DND-41 (cell line): ENCODE measurements at regions not wholly inside any gene's neighbourhood (a gene's known extent, or its start where the extent isn't known, plus 50 kb on each side); places are given as distances from the start of the nearest gene placed in this dataset.

Source experiments
- ATAC-seq: fragments of 200-7000 bp; cut with Tn5 transposase; 3 replicates; pipeline ENCODE4 v1.9.1; 2021; ENCODE audit warnings: low read depth; ENCODE audit not compliant: insufficient read depth
- DNase-seq: peaks from one replicate; pipeline ENCODE4 v3.0.0-alpha.2; 2020
- H2AFZ ChIP-seq: 2 replicates; pipeline ENCODE4 v1.6.0; 2012; ENCODE audit warnings: low read depth, low read length
- H3K27ac ChIP-seq: 2 replicates; pipeline ENCODE4 v1.5.1; 2012; ENCODE audit warnings: low read length, inconsistent platforms
- H3K27me3 ChIP-seq: fragments of 200-600 bp; sonication (generic); 2 replicates; pipeline ENCODE4 v1.6.0; 2012; ENCODE audit warnings: low read length, mild to moderate bottlenecking, inconsistent platforms; ENCODE audit not compliant: insufficient read depth, poor library complexity
- H3K36me3 ChIP-seq: 2 replicates; pipeline ENCODE4 v1.5.1; 2012; ENCODE audit warnings: low read length, inconsistent platforms; ENCODE audit not compliant: insufficient read depth
- H3K4me1 ChIP-seq: 2 replicates; pipeline ENCODE4 v1.5.1; 2012; ENCODE audit warnings: mild to moderate bottlenecking, low read length; ENCODE audit not compliant: insufficient read depth
- H3K4me2 ChIP-seq: 2 replicates; pipeline ENCODE4 v1.6.0; 2012; ENCODE audit warnings: mild to moderate bottlenecking, moderate library complexity, low read length, inconsistent platforms; ENCODE audit not compliant: insufficient read depth
- H3K4me3 ChIP-seq, 2 experiments: fragments of 200-600 bp in 1 of 2; shearing (Covaris generic) in 1 of 2; 2 replicates each; pipeline ENCODE4 v1.5.1; 2012 to 2016; ENCODE audit warnings: inconsistent platforms in 2 of 2, low read length in 2 of 2, mild to moderate bottlenecking in 2 of 2, low read depth in 1 of 2, moderate library complexity in 1 of 2
- H3K79me2 ChIP-seq: 2 replicates; pipeline ENCODE4 v1.6.0; 2012; ENCODE audit warnings: low read length, inconsistent platforms; ENCODE audit not compliant: insufficient read depth
- H3K9ac ChIP-seq: 2 replicates; pipeline ENCODE4 v1.6.0; 2012; ENCODE audit warnings: low read depth, mild to moderate bottlenecking, inconsistent platforms, low read length, moderate library complexity
- H3K9me3 ChIP-seq: 2 replicates; pipeline ENCODE4 v1.5.1; 2012; ENCODE audit warnings: low read length, moderate library complexity, mild to moderate bottlenecking, inconsistent platforms; ENCODE audit not compliant: insufficient read depth, severe bottlenecking
- H4K20me1 ChIP-seq: 2 replicates; pipeline ENCODE4 v1.6.0; 2012; ENCODE audit warnings: low read length; ENCODE audit not compliant: insufficient read depth
- CTCF ChIP-seq: IDR thresholded peaks from 2 replicates; pipeline ENCODE4 v1.5.1; 2012; ENCODE audit warnings: borderline replicate concordance, low read length, moderate library complexity, mild to moderate bottlenecking; ENCODE audit not compliant: poor library complexity, severe bottlenecking; ENCODE audit errors: extremely low read depth
- EZH2 ChIP-seq: IDR thresholded peaks from 3 replicates; pipeline ENCODE4 v1.6.1; 2012; ENCODE audit warnings: borderline replicate concordance, low read depth, mild to moderate bottlenecking, moderate library complexity, low read length, inconsistent platforms; ENCODE audit not compliant: severe bottlenecking

- H3K79me2 ChIP-seq, result no peaks in the 10 kb centered on the region
- no peak overlapping the region for H3K4me3 ChIP-seq
- no peak for TF ChIP-seq CTCF
- TF ChIP-seq EZH2, result no peak
- peaks cover 2% of the 10 kb centered on the region for H3K27me3 ChIP-seq
- no peaks in the 10 kb centered on the region for H3K4me1 ChIP-seq
- H2AFZ ChIP-seq, result no peak overlapping the region
- H3K36me3 ChIP-seq, result no peaks in the 10 kb centered on the region
- ATAC-seq (no peak), DNase-seq (no peak)
- no peak overlapping the region for H3K9ac ChIP-seq
- H3K9me3 ChIP-seq, result no peaks in the 10 kb centered on the region
- H3K4me2 ChIP-seq, result no peak overlapping the region
- no peak overlapping the region for H3K27ac ChIP-seq
- no peaks in the 10 kb centered on the region for H4K20me1 ChIP-seq
Measured at GRCh38 chr5:174288439-174288838, 242.9 kb downstream of the NSG2 start.

GRCh38 chr5:174291162-174291561 lies 245.7 kb downstream of the NSG2 start:
- no peak for DNase-seq
- Histone ChIP-seq H3K36me3 (no peaks in the 10 kb centered on the region), H3K9ac (no peak overlapping the region), H4K20me1 (no peaks in the 10 kb centered on the region), H2AFZ (no peak overlapping the region), H3K4me3 (no peak overlapping the region), H3K9me3 (no peaks in the 10 kb centered on the region), H3K27me3 (peaks cover 2% of the 10 kb centered on the region), H3K4me1 (no peaks in the 10 kb centered on the region), H3K27ac (no peak overlapping the region), H3K79me2 (no peaks in the 10 kb centered on the region), H3K4me2 (no peak overlapping the region)
- no peak for TF ChIP-seq EZH2
- TF ChIP-seq CTCF, result no peak
- no peak for ATAC-seq

DNA sequence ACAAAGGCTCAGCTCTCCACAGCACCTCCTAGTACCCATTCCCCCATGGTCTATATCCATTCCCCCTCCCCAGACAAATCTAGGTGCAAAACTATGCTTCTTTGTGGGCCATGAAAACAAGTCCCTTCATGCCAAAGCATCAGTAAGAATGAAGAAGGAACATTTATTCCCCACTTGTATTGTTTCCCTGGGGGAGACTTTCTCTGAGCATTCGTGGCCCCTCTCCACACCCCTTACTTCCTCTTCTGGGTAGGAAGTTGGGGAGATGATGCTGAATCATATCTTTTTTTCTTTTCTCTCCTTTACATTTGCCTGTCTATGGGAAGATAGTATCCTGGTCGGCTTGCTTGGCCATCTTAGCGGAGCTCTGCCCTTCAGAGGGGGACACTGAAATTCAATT lies 246.8 kb downstream of the NSG2 start:
- no peaks in the 10 kb centered on the region for H3K9me3 ChIP-seq
- H3K4me1 ChIP-seq, result no peaks in the 10 kb centered on the region
- H3K27ac ChIP-seq, result no peak overlapping the region
- H3K9ac ChIP-seq, result no peak overlapping the region
- H3K36me3 ChIP-seq, result no peaks in the 10 kb centered on the region
- DNase-seq, result no peak
- ATAC-seq, result no peak
- H3K4me3 ChIP-seq, result no peak overlapping the region
- H3K79me2 ChIP-seq, result no peaks in the 10 kb centered on the region
- TF ChIP-seq CTCF (no peak), EZH2 (no peak)
- peaks cover 2% of the 10 kb centered on the region for H3K27me3 ChIP-seq
- H4K20me1 ChIP-seq, result no peaks in the 10 kb centered on the region
- no peak overlapping the region for H3K4me2 ChIP-seq
- H2AFZ ChIP-seq, result no peak overlapping the region

DNA sequence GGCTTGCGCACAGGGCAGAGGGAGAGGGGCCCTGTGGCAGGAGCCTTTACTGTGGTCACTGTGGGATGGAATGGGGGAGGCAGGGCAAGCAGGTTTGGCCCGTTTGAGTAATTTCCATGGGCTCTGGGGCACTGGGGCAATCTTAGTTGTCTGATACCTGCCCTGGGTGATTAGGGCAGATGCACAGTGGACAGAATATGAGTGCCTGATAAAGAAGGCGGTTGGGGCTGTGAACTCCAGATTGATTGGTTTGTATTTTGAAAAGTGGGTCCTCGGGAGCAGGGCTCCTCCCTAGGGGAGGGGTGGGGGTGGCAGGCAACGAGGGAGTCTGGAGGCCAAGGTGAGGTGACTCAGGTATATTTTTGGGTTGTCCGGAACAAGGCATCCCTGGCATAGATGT lies 247.5 kb downstream of the NSG2 start:
- no peaks in the 10 kb centered on the region for H3K79me2 ChIP-seq
- H3K4me1 ChIP-seq, result no peaks in the 10 kb centered on the region
- no peak for TF ChIP-seq CTCF
- TF ChIP-seq EZH2, result no peak
- H3K9ac ChIP-seq, result no peak overlapping the region
- no peaks in the 10 kb centered on the region for H3K9me3 ChIP-seq
- ATAC-seq (no peak), DNase-seq (no peak)
- no peaks in the 10 kb centered on the region for H3K27me3 ChIP-seq
- no peak overlapping the region for H3K4me2 ChIP-seq
- H4K20me1 ChIP-seq, result no peaks in the 10 kb centered on the region
- no peaks in the 10 kb centered on the region for H3K36me3 ChIP-seq
- no peak overlapping the region for H3K4me3 ChIP-seq
- H2AFZ ChIP-seq, result no peak overlapping the region
- H3K27ac ChIP-seq, result no peak overlapping the region
